BE2C (cell line): ENCODE measurements at regions not wholly inside any gene's neighbourhood (a gene's known extent, or its start where the extent isn't known, plus 50 kb on each side); places are given as distances from the start of the nearest gene placed in this dataset.

Experiments used
- DNase-seq: peaks from one replicate; pipeline ENCODE4 v3.0.0-alpha.2; 2020
- H3K27me3 ChIP-seq: fragments of 250-450 bp; sonication (Bioruptor Pico); 2 replicates; pipeline ENCODE4 v1.5.1; 2020; ENCODE audit warnings: mild to moderate bottlenecking
- H3K36me3 ChIP-seq: fragments of 250-450 bp; sonication (Bioruptor Pico); 2 replicates; pipeline ENCODE4 v1.5.1; 2020; ENCODE audit warnings: mild to moderate bottlenecking
- H3K4me1 ChIP-seq: fragments of 250-450 bp; sonication (Bioruptor Pico); 2 replicates; pipeline ENCODE4 v1.5.1; 2020
- H3K4me3 ChIP-seq: 2 replicates; pipeline ENCODE4 v1.5.1; 2011; ENCODE audit warnings: low read depth, low read length
- H3K9me3 ChIP-seq: fragments of 250-450 bp; sonication (Bioruptor Pico); 2 replicates; pipeline ENCODE4 v1.5.1; 2020
- TF ChIP-seq, protein P1 (sequence below): IDR thresholded peaks from 2 replicates; pipeline ENCODE4 v1.5.1; 2012; ENCODE audit warnings: mild to moderate bottlenecking, low read depth, low read length

DNA sequence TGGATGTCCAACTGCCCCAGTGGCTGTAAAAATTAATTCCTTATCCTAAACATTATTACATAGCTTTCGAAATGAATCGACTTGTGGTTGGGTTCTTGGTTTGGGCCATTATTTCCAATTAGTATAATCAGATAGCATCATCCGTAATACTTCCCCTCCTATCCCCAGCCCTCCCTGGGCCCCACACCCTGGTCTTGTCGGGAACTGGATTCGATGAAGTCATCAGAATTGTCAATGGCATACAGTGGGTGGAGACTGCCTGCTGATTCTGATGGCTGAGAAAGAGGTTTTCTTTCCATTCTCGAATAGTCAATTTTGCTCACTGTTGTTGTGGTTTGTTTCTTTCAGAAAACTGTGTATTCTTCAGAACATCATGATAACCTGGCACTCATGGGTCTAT, 395.1 kb downstream of the SEC14L1 start:
- TF ChIP-seq, protein P1, sequence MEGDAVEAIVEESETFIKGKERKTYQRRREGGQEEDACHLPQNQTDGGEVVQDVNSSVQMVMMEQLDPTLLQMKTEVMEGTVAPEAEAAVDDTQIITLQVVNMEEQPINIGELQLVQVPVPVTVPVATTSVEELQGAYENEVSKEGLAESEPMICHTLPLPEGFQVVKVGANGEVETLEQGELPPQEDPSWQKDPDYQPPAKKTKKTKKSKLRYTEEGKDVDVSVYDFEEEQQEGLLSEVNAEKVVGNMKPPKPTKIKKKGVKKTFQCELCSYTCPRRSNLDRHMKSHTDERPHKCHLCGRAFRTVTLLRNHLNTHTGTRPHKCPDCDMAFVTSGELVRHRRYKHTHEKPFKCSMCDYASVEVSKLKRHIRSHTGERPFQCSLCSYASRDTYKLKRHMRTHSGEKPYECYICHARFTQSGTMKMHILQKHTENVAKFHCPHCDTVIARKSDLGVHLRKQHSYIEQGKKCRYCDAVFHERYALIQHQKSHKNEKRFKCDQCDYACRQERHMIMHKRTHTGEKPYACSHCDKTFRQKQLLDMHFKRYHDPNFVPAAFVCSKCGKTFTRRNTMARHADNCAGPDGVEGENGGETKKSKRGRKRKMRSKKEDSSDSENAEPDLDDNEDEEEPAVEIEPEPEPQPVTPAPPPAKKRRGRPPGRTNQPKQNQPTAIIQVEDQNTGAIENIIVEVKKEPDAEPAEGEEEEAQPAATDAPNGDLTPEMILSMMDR, result no peak
- no peak for DNase-seq
- no peaks in the 10 kb centered on the region for H3K9me3 ChIP-seq
- H3K36me3 ChIP-seq, result no peaks in the 10 kb centered on the region
- H3K27me3 ChIP-seq, result no peaks in the 10 kb centered on the region
- peaks cover 8% of the 10 kb centered on the region for H3K4me1 ChIP-seq
- H3K4me3 ChIP-seq, result no peak overlapping the region

DNA sequence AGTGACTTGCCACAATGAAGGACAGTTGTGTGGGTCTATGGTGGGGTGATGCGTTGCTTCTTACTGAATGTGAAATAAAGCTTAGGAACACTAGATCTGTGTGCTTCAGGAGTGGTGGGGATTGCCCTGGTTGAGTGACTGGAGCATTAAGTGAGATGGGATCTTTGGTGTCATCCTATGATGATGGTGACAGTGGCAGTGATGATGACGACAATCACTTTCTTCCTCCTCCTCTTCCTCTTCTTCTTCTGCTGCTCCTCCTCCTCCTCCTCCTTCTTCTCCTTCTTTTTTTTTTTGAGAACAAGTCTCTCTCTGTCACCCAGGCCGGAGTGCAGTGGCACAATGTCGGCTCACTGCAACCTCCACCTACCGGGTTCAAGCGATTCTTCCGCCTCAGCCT, 396.8 kb downstream of the SEC14L1 start:
- peaks cover 11% of the 10 kb centered on the region for H3K4me1 ChIP-seq
- H3K36me3 ChIP-seq, result no peaks in the 10 kb centered on the region
- H3K4me3 ChIP-seq, result no peak overlapping the region
- no peaks in the 10 kb centered on the region for H3K9me3 ChIP-seq
- no peak for DNase-seq
- no peaks in the 10 kb centered on the region for H3K27me3 ChIP-seq
- TF ChIP-seq, protein P1, result no peak

DNA sequence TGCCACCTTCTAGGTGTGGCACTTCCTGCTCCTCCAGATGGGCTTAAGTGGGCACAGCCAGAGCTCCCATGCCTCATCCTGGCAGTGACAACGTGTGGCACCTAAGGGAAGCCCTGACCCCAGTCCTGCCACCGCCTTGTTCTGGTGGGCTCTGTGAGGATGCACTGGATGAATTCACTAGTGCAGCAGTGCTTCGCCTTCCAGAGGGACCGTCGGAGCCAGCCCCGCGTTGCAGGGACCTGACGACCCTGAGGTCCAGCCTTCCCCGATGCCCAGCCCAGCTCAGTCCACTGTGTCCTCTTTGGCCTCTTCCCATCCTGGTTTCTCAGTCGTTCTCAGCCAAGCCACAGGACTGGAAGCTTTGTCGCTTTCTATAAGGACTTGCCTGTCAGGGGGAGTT, 399.8 kb downstream of the SEC14L1 start:
- TF ChIP-seq, protein P1, result no peak
- H3K4me1 ChIP-seq, result peaks cover 11% of the 10 kb centered on the region
- no peak overlapping the region for H3K4me3 ChIP-seq
- DNase-seq, result no peak
- no peaks in the 10 kb centered on the region for H3K36me3 ChIP-seq
- H3K9me3 ChIP-seq, result no peaks in the 10 kb centered on the region
- no peaks in the 10 kb centered on the region for H3K27me3 ChIP-seq

DNA sequence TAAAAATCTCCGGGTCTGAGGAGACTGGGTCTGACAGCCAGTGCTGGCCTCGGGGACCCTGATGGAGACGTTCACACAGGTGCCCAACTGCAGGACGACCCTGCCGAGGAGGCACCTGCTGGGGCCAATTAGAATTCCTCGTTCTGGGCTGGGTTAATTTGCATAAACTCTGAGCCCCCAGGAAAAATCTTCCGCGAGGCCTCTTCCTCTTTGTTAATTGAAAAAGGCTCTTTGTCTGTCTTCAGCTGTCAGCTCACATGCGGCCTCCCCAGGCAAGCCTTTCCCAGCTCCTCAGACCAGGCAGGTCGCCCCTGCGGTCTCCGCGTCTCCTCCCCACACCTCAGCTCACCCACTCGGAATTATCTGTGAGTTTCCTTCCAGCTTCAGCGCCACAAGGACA, 400.2 kb downstream of the SEC14L1 start:
- peaks cover 7% of the 10 kb centered on the region for H3K4me1 ChIP-seq
- no peaks in the 10 kb centered on the region for H3K27me3 ChIP-seq
- DNase-seq, result no peak
- TF ChIP-seq, protein P1, result no peak
- no peaks in the 10 kb centered on the region for H3K9me3 ChIP-seq
- H3K36me3 ChIP-seq, result no peaks in the 10 kb centered on the region
- H3K4me3 ChIP-seq, result no peak overlapping the region

DNA sequence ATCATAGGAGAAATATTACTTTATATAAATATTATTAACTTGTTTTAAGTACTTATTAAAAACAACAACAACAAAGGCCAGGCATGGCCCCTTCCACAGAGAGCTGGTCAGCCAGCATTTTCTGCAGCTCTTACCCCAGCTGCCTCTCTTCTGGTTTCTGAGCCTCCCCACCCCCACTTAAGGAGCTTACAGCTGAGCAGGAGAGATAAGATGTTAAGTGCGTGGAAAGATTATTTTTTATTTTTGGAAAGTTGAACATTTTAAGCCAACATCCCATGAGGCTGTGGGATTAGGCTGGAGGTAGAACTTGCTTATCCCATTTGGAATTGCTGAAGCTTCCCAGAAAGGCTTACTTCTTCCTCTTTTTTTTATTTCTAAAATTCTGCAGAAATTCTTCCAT, 401.2 kb downstream of the SEC14L1 start:
- Histone ChIP-seq H3K27me3 (no peaks in the 10 kb centered on the region), H3K4me1 (peaks cover 7% of the 10 kb centered on the region), H3K4me3 (no peak overlapping the region), H3K36me3 (no peaks in the 10 kb centered on the region), H3K9me3 (no peaks in the 10 kb centered on the region)
- TF ChIP-seq, protein P1, result no peak
- no peak for DNase-seq

DNA sequence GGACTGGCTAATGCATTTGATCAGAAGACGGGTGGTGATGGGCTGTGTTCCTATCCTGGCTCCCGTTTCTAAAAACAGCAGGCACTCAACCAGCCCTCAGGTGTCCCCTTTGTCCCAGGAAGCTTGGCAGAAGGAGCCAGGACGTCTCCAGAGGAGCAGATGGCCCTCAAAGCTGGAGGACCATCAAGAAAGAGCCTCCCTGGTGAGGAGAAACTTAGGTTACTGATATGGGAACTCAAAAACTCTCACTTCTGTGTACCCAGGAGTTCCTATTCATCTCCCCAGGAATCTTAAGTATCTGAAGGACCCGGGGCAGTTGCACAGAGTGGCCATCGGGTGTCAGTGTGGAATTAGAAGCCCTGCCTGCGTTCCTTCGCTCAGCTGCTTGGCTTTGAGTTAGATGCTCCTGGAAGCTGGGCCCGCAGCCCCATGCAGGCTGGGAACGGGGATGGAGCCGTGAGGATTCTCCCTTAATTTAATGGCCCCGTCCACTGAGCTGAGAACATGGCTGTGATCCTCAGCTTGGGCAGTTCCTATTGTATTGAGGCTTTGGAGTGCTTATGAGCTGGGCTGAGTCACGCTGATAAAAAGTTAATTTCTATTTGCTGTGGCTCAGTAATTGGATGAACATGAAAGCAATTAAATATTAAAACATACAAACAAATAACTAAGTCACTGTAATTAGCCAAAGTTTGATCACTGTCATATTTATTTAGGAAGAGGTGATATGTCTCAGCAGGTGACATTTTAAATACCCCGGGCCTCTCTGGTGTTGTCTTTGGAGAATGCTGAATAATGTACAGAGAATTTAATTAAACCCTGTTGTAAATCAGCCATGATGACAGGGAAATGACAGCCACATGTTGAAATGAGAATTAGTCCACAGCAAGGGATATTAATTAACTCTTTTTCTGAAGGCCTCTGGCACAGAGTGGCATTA, 402.1 kb downstream of the SEC14L1 start:
- H3K4me3 ChIP-seq, result no peak overlapping the region
- DNase-seq, result peak; percentile 82

More for the DNA sequence above, 402.1 kb downstream of the SEC14L1 start:
- no peaks in the 10 kb centered on the region for H3K27me3 ChIP-seq
- H3K36me3 ChIP-seq, result no peaks in the 10 kb centered on the region
- H3K9me3 ChIP-seq, result no peaks in the 10 kb centered on the region
- TF ChIP-seq, protein P1, result peak; percentile 98
- peaks cover 7% of the 10 kb centered on the region for H3K4me1 ChIP-seq
